HFFc6 (cell line): ENCODE measurements at regions not wholly inside any gene's neighbourhood (a gene's known extent, or its start where the extent isn't known, plus 50 kb on each side); places are given as distances from the start of the nearest gene placed in this dataset.

Source experiments
- DNase-seq: peaks from one replicate; pipeline ENCODE4 v3.0.0-alpha.2; 2018
- H3K27ac Mint-ChIP-seq: 2 replicates; pipeline ENCODE4 v1.8.0; 2020; ENCODE audit warnings: mild to moderate bottlenecking, mixed read lengths
- H3K27me3 Mint-ChIP-seq: 2 replicates; pipeline ENCODE4 v1.8.0; 2021; ENCODE audit warnings: mild to moderate bottlenecking, moderate library complexity, mixed read lengths; ENCODE audit not compliant: insufficient read depth
- H3K36me3 Mint-ChIP-seq: 2 replicates; pipeline ENCODE4 v1.8.0; 2021; ENCODE audit warnings: low read depth, mixed read lengths
- H3K4me1 Mint-ChIP-seq: 2 replicates; pipeline ENCODE4 v1.8.0; 2020; ENCODE audit warnings: low read depth, mixed read lengths
- H3K4me3 Mint-ChIP-seq: 2 replicates; pipeline ENCODE4 v1.8.0; 2020; ENCODE audit warnings: mild to moderate bottlenecking, moderate library complexity, mixed read lengths
- H3K9me3 Mint-ChIP-seq: 2 replicates; pipeline ENCODE4 v1.8.0; 2020; ENCODE audit warnings: mild to moderate bottlenecking, mixed read lengths
- CTCF ChIP-seq: fragments of 200-600 bp; sonication (generic); IDR thresholded peaks from 2 replicates; pipeline ENCODE4 v1.5.0; 2021; ENCODE audit warnings: antibody characterized with exemption, mild to moderate bottlenecking

GRCh38 chr2:65489269-65489668 is 56.9 kb upstream of the SPRED2 start:
- no peak for TF ChIP-seq CTCF
- peaks cover 5% of the 10 kb centered on the region for H3K4me1 Mint-ChIP-seq
- no peak overlapping the region for H3K4me3 Mint-ChIP-seq

GRCh38 chr2:65488527-65488926 is 56.1 kb upstream of the SPRED2 start:
- Mint-ChIP-seq H3K27me3 (peaks cover 7% of the 10 kb centered on the region), H3K27ac (no peak overlapping the region), H3K4me1 (peaks cover 5% of the 10 kb centered on the region), H3K9me3 (peaks cover 39% of the 10 kb centered on the region), H3K36me3 (peaks cover 32% of the 10 kb centered on the region), H3K4me3 (no peak overlapping the region)
- no peak for TF ChIP-seq CTCF
- no peak for DNase-seq

More at GRCh38 chr2:65489269-65489668, 56.9 kb upstream of the SPRED2 start:
- H3K36me3 Mint-ChIP-seq, result peaks cover 32% of the 10 kb centered on the region
- no peak overlapping the region for H3K27ac Mint-ChIP-seq
- peaks cover 12% of the 10 kb centered on the region for H3K27me3 Mint-ChIP-seq
- DNase-seq, result no peak
- peaks cover 39% of the 10 kb centered on the region for H3K9me3 Mint-ChIP-seq

GRCh38 chr2:65487404-65487803 is 55.0 kb upstream of the SPRED2 start:
- peaks cover 6% of the 10 kb centered on the region for H3K27me3 Mint-ChIP-seq
- no peak overlapping the region for H3K4me3 Mint-ChIP-seq
- no peak for TF ChIP-seq CTCF
- no peak overlapping the region for H3K27ac Mint-ChIP-seq
- peaks cover 5% of the 10 kb centered on the region for H3K4me1 Mint-ChIP-seq
- H3K9me3 Mint-ChIP-seq, result peaks cover 39% of the 10 kb centered on the region
- DNase-seq, result no peak
- H3K36me3 Mint-ChIP-seq, result peaks cover 32% of the 10 kb centered on the region

GRCh38 chr2:65486802-65487201 is 54.4 kb upstream of the SPRED2 start:
- H3K27ac Mint-ChIP-seq, result no peak overlapping the region
- peaks cover 5% of the 10 kb centered on the region for H3K4me1 Mint-ChIP-seq
- H3K27me3 Mint-ChIP-seq, result peaks cover 6% of the 10 kb centered on the region
- H3K9me3 Mint-ChIP-seq, result peaks cover 39% of the 10 kb centered on the region
- H3K36me3 Mint-ChIP-seq, result peaks cover 32% of the 10 kb centered on the region
- H3K4me3 Mint-ChIP-seq, result no peak overlapping the region
- no peak for TF ChIP-seq CTCF
- DNase-seq, result no peak

- Mint-ChIP-seq H3K27me3 (peaks cover 6% of the 10 kb centered on the region), H3K4me3 (no peak overlapping the region), H3K4me1 (peaks cover under 1% of the 10 kb centered on the region; the same call in 1 of the 2 replicates), H3K36me3 (peaks cover 32% of the 10 kb centered on the region), H3K9me3 (peaks cover 39% of the 10 kb centered on the region), H3K27ac (no peak overlapping the region)
- TF ChIP-seq CTCF, result no peak
- no peak for DNase-seq
These were observed 53.9 kb upstream of the SPRED2 start for GRCh38 chr2:65486282-65486681.

- no peak overlapping the region for H3K4me3 Mint-ChIP-seq
- H3K4me1 Mint-ChIP-seq, result no peaks in the 10 kb centered on the region
- peaks cover 32% of the 10 kb centered on the region for H3K36me3 Mint-ChIP-seq
- peaks cover 39% of the 10 kb centered on the region for H3K9me3 Mint-ChIP-seq
- no peak for DNase-seq
- no peak overlapping the region for H3K27ac Mint-ChIP-seq
- TF ChIP-seq CTCF, result no peak
- H3K27me3 Mint-ChIP-seq, result peaks cover 6% of the 10 kb centered on the region
These were observed 53.4 kb upstream of the SPRED2 start for GRCh38 chr2:65485839-65486238.
